ENCODE measurements at regions not wholly inside any gene's neighbourhood (a gene's known extent, or its start where the extent isn't known, plus 50 kb on each side); places are given as distances from the start of the nearest gene placed in this dataset.
"Not testable (repeated sequence)": the region's sequence is repeated elsewhere in the genome, so short reads cannot be mapped to it uniquely, and the experiment has no call there.

DNA sequence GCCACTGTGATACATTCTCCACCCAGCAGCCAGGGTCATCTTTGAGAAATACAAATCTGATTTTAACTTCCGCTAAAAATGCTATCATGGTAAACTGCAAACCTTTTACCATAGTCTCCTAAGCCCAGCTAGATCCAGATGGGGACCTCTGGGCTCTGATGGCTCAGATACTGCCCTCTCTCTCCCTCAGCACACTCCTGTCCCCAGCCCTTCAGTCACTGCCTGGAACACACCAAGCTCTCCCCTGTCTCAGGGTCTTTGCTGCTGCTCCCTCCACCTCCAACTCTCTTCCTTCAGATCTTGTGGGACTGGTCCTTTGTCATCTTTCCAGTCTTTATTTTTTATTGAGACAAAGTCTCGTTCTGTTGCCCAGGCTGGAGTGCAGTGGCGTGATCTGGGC lies 65.1 kb downstream of the SPRY4 start:
- Histone ChIP-seq H3K27ac (ENCODE audit: low read depth) (no peak overlapping the region), H3K36me3 (ENCODE audit: insufficient read depth) (no peaks in the 10 kb centered on the region), H3K4me1 (ENCODE audit: insufficient read depth) (no peaks in the 10 kb centered on the region), H3K4me3 (ENCODE audit: low read depth, low read length) (no peak overlapping the region)
- 92% methylated on average over 3 of the region's 3 CpGs for WGBS
- no peak for DNase-seq (ENCODE audit: extremely low spot score)

DNA sequence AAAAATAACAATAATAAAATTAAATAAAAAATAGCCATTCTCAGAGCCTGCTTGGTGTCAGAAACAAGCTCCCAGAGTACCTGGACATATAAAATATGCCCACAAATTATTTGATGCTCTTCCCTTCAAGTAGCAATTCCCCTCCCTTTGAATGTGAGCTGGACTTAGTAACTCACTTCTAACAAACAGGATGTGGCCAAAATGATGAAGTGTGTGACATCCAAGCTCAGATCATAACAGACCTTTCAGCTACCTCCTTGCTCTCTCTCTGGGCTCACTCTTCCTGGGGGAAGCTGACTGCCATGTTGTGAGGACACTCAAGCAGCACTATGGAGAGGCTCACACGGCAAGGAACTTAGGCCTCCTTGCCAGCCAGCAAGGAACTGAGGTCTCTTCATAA lies 69.0 kb downstream of the SPRY4 start:
- no peaks in the 10 kb centered on the region for H3K36me3 ChIP-seq (ENCODE audit: insufficient read depth)
- no peaks in the 10 kb centered on the region for H3K4me1 ChIP-seq (ENCODE audit: insufficient read depth)
- no peak for DNase-seq (ENCODE audit: extremely low spot score)
- H3K4me3 ChIP-seq (ENCODE audit: low read depth, low read length) = no peak overlapping the region
- no peak overlapping the region for H3K27ac ChIP-seq (ENCODE audit: low read depth)
- 91% methylated on average over 1 of the region's 1 CpG for WGBS

GRCh38 chr5:142254431-142254830 lies 70.4 kb downstream of the SPRY4 start:
- Histone ChIP-seq H3K4me3 (ENCODE audit: low read depth, low read length) (no peak overlapping the region), H3K27ac (ENCODE audit: low read depth) (no peak overlapping the region), H3K36me3 (ENCODE audit: insufficient read depth) (no peaks in the 10 kb centered on the region), H3K4me1 (ENCODE audit: insufficient read depth) (no peaks in the 10 kb centered on the region)
- WGBS = 70% methylated on average over 3 of the region's 3 CpGs
- no peak for DNase-seq (ENCODE audit: extremely low spot score)

DNA sequence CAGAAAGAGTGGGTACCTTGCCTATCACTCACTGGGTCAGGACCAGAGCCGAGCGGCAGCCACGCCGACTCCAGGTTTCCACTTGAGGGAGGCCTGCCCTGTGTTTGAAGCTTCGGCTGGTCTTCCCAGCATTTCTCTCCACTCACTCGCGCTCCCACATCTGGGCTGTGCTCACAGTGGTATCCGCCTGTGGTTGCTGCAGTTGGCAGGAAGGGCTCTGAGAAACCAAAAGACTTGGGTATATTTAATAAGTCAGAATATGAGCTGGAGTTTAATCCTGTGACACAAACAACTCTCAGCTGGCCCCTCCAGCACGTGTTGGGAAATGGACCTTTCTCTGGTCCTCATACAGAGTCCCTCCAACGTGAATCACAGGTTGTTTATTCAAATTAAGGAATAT lies 70.9 kb downstream of the SPRY4 start:
- no peak for DNase-seq (ENCODE audit: extremely low spot score)
- Histone ChIP-seq H3K27ac (ENCODE audit: low read depth) (no peak overlapping the region), H3K36me3 (ENCODE audit: insufficient read depth) (no peaks in the 10 kb centered on the region), H3K4me3 (ENCODE audit: low read depth, low read length) (no peak overlapping the region), H3K4me1 (ENCODE audit: insufficient read depth) (no peaks in the 10 kb centered on the region)
- 67% methylated on average over 10 of the region's 10 CpGs for whole genome bisulfite sequencing

DNA sequence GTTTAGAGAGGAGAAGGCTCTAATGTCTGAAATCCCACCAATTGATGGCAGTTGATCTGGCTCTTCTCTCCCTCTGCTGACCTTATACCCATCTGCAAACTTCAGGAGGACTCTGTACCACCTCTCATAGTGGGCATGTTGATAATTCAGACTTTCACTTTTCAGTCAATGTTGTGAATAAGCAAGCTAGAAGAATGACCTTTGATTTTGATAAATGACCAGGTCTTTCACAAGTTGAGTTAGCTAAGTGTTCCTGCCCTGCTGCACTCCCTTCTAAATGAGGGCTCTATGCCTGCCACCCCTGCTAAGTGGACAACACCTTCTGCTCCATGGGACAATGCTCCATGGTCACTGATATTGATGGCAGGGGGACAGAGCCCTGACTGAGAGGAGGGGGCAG lies 74.7 kb downstream of the SPRY4 start:
- no peak overlapping the region for H3K27ac ChIP-seq (ENCODE audit: low read depth)
- no peak for DNase-seq (ENCODE audit: extremely low spot score)
- no peaks in the 10 kb centered on the region for H3K4me1 ChIP-seq (ENCODE audit: insufficient read depth)
- H3K36me3 ChIP-seq (ENCODE audit: insufficient read depth) = no peaks in the 10 kb centered on the region
- H3K4me3 ChIP-seq (ENCODE audit: low read depth, low read length) = no peak overlapping the region

DNA sequence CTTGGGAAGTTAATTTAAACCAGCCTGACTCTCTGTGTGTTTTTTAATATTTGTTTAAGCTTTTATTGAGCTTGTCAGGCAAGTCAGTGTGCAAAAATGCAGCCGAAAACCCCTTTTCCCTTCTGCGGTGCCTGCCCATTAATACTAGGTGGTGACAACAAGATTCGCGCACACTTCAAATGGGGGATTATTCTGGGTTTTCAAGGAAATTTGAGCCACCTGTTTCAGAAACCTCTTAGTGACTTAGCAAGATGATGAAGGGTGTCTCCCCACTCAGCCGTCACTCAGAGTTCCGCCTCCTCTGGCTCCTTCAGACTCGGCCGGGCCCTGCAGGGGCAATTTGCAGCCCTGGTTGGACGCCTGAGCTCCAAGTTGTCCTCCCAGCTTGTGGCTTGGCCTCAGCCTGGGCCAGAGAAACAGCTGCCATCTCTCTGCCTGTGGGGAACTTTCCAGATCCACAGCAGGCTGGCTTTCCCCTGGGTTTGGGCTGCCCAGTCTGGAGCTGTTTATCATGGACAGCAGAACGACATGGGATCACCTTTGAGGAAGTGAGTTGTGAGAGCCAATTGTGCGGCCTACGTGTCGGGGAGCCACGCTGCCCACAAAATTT lies 75.9 kb downstream of the SPRY4 start:
- H3K27ac ChIP-seq (ENCODE audit: low read depth) = no peak overlapping the region
- DNase-seq (ENCODE audit: extremely low spot score) = no peak
- no peak overlapping the region for H3K4me3 ChIP-seq (ENCODE audit: low read depth, low read length)
- WGBS = 54% methylated on average over 14 of the region's 14 CpGs
- H3K4me1 ChIP-seq (ENCODE audit: insufficient read depth) = no peaks in the 10 kb centered on the region
- no peaks in the 10 kb centered on the region for H3K36me3 ChIP-seq (ENCODE audit: insufficient read depth)

GRCh38 chr5:142246258-142246657 lies 78.6 kb downstream of the SPRY4 start:
- H3K4me1 ChIP-seq (ENCODE audit: insufficient read depth) = no peaks in the 10 kb centered on the region
- no peak overlapping the region for H3K4me3 ChIP-seq (ENCODE audit: low read depth, low read length)
- H3K27ac ChIP-seq (ENCODE audit: low read depth) = no peak overlapping the region
- no peak for DNase-seq (ENCODE audit: extremely low spot score)
- WGBS = 44% methylated on average over 9 of the region's 9 CpGs
- no peaks in the 10 kb centered on the region for H3K36me3 ChIP-seq (ENCODE audit: insufficient read depth)

- WGBS = 50% methylated on average over 5 of the region's 5 CpGs
- no peak for DNase-seq (ENCODE audit: extremely low spot score)
- H3K4me1 ChIP-seq (ENCODE audit: insufficient read depth) = no peaks in the 10 kb centered on the region
- no peak overlapping the region for H3K27ac ChIP-seq (ENCODE audit: low read depth)
- no peak overlapping the region for H3K4me3 ChIP-seq (ENCODE audit: low read depth, low read length)
- no peaks in the 10 kb centered on the region for H3K36me3 ChIP-seq (ENCODE audit: insufficient read depth)
Observed at GRCh38 chr5:142245786-142246185, 79.0 kb downstream of the SPRY4 start.

- Histone ChIP-seq H3K4me3 (ENCODE audit: low read depth, low read length) (no peak overlapping the region), H3K27ac (ENCODE audit: low read depth) (no peak overlapping the region), H3K36me3 (ENCODE audit: insufficient read depth) (no peaks in the 10 kb centered on the region), H3K4me1 (ENCODE audit: insufficient read depth) (no peaks in the 10 kb centered on the region)
- no peak for DNase-seq (ENCODE audit: extremely low spot score)
- 100% methylated on average over 1 of the region's 1 CpG for WGBS
Observed at GRCh38 chr5:142244440-142244839, 80.4 kb downstream of the SPRY4 start.

DNA sequence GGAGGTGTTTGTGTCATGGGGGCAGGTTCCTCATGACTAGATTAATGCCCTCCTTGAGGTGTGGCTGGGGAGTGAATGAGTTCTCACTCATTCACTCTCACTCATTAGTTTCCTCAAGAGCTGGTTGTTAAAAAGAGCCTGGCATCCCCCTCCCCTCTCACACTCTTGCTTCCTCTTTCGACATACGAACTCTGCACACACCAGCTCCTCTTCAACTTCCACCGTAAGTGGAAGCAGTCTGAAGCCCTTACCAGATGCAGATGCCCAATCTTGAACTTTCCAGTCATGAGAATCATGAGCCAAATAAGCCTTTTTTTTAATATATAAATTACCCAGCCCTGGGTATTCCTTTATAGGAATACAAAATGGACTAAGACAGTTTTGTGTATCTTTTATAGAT lies 82.5 kb downstream of the SPRY4 start:
- H3K36me3 ChIP-seq (ENCODE audit: insufficient read depth) = no peaks in the 10 kb centered on the region
- DNase-seq (ENCODE audit: extremely low spot score) = no peak
- H3K27ac ChIP-seq (ENCODE audit: low read depth) = no peak overlapping the region
- H3K4me1 ChIP-seq (ENCODE audit: insufficient read depth) = no peaks in the 10 kb centered on the region
- WGBS = 94% methylated on average over 3 of the region's 3 CpGs
- no peak overlapping the region for H3K4me3 ChIP-seq (ENCODE audit: low read depth, low read length)

- WGBS = 91% methylated on average over 4 of the region's 4 CpGs
Observed at GRCh38 chr5:142239394-142240159, 85.2 kb downstream of the SPRY4 start.

DNA sequence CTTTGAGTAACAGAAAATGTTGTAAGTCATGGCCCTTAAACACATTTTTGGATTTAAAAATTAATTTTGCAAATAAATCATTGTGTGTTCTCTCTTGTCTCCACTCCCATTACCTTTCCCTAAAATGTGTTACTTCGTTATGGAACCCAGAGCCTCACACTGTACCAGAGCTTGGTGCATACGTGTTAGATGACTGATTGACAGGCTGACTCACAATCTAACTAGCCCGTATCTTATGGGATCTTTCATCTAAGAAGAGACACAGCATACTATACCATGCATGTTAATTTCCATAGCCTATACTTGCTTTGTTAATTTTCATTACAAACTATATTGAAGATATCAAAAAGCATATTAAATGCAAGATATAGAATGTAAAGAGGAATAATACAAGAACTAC lies 87.1 kb downstream of the SPRY4 start:
- Histone ChIP-seq H3K4me3 (ENCODE audit: low read depth, low read length) (no peak overlapping the region), H3K36me3 (ENCODE audit: insufficient read depth) (no peaks in the 10 kb centered on the region), H3K27ac (ENCODE audit: low read depth) (no peak overlapping the region), H3K4me1 (ENCODE audit: insufficient read depth) (no peaks in the 10 kb centered on the region)
- 88% methylated on average over 3 of the region's 3 CpGs for WGBS
- DNase-seq (ENCODE audit: extremely low spot score) = no peak

More at GRCh38 chr5:142239394-142240159, 85.2 kb downstream of the SPRY4 start:
- no peak for DNase-seq (ENCODE audit: extremely low spot score)
- Histone ChIP-seq H3K36me3 (ENCODE audit: insufficient read depth) (no peaks in the 10 kb centered on the region), H3K27ac (ENCODE audit: low read depth) (no peak overlapping the region), H3K4me3 (ENCODE audit: low read depth, low read length) (no peak overlapping the region), H3K4me1 (ENCODE audit: insufficient read depth) (no peaks in the 10 kb centered on the region)

DNA sequence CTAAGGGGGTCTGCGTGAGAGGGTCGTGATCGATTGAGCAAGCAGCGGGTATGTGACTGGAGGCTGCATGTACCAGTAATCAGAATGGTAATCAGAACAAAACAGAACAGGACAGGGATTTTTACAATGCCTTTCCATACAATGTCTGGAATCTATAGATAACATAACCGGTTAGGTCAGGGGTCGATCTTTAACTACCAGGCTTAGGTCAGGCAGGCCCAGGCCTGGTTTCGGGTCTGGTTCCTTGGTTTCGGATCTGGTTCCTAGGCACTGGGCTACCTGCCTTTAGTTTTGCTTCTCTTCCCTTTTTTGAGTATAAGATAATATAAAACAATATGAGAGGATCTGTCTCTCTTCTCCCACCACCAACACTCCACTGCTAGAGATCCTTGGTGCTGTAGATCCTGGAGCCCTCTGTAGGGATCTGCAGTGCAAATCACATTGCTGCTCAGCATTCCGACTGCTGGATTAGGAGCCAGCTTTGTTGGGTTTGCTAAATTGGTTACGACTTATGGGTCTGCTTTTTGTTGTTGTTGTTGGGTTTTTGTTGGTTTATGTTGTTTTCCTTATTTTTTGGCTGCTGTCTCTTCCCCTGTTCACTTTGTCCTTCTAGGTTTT lies 88.0 kb downstream of the SPRY4 start:
- 89% methylated on average over 10 of the region's 10 CpGs for WGBS
- not testable (repeated sequence) for H3K36me3 ChIP-seq (ENCODE audit: insufficient read depth); H3K4me3 ChIP-seq (ENCODE audit: low read depth, low read length); H3K4me1 ChIP-seq (ENCODE audit: insufficient read depth); DNase-seq (ENCODE audit: extremely low spot score); H3K27ac ChIP-seq (ENCODE audit: low read depth)

Data from urinary bladder (tissue), 3 donors.